ENCODE measurements at regions not wholly inside any gene's neighbourhood (a gene's known extent, or its start where the extent isn't known, plus 50 kb on each side); places are given as distances from the start of the nearest gene placed in this dataset.

- no peak for TF ChIP-seq JUN (IDR thresholded peaks at IDR 0.05; ENCODE audit: low read depth, low read length)
- TF ChIP-seq, protein P1, sequence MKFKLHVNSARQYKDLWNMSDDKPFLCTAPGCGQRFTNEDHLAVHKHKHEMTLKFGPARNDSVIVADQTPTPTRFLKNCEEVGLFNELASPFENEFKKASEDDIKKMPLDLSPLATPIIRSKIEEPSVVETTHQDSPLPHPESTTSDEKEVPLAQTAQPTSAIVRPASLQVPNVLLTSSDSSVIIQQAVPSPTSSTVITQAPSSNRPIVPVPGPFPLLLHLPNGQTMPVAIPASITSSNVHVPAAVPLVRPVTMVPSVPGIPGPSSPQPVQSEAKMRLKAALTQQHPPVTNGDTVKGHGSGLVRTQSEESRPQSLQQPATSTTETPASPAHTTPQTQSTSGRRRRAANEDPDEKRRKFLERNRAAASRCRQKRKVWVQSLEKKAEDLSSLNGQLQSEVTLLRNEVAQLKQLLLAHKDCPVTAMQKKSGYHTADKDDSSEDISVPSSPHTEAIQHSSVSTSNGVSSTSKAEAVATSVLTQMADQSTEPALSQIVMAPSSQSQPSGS (IDR thresholded peaks at IDR 0.05; ENCODE audit: low read length) = no peak
- TF ChIP-seq CHD7 (IDR thresholded peaks at IDR 0.05; ENCODE audit: insufficient replicate concordance, low read length) = no peak
- TF ChIP-seq ATF3 (IDR thresholded peaks at IDR 0.05; ENCODE audit: insufficient read depth, low read depth, low read length) = no peak
Observed at GRCh38 chr5:11963227-11963626, 59.0 kb upstream of the CTNND2 start (continued).

Data from H1 (cell line).